Keratinocyte (primary cell): ENCODE measurements at regions not wholly inside any gene's neighbourhood (a gene's known extent, or its start where the extent isn't known, plus 50 kb on each side); places are given as distances from the start of the nearest gene placed in this dataset.

Source experiments
- CTCF ChIP-seq, 3 experiments: IDR thresholded peaks in 1 of 3; conservative IDR thresholded peaks in 1 of 3; optimal IDR thresholded peaks in 1 of 3; 2 replicates in 2 of 3; 3 replicates in 1 of 3; pipeline versions ENCODE3 to v1.5.1; 2011; ENCODE audit warnings: low read length in 3 of 3, mild to moderate bottlenecking in 3 of 3, moderate library complexity in 2 of 3, control low read depth in 1 of 3, inconsistent platforms in 1 of 3; ENCODE audit not compliant: insufficient read depth in 2 of 3; ENCODE audit errors: extremely low read depth in 1 of 3
- EZH2 ChIP-seq: IDR thresholded peaks from one replicate; pipeline ENCODE4 v1.6.1; 2012; ENCODE audit warnings: inconsistent platforms, mild to moderate bottlenecking, low read length, moderate library complexity

- TF ChIP-seq CTCF (optimal IDR thresholded peaks at IDR 0.05 in 1 of 3, IDR thresholded peaks at IDR 0.05 in 1 of 3, conservative IDR thresholded peaks at IDR 0.05 in 1 of 3; ENCODE audit: extremely low read depth in 1 of 3, insufficient read depth in 2 of 3, low read length in 3 of 3): no peak
- TF ChIP-seq EZH2: no peak
Measured at GRCh38 chr10:29917311-29917710, 142.1 kb downstream of the JCAD start.
